Cardiac muscle cell (in vitro differentiated cells and primary cell): ENCODE measurements at regions not wholly inside any gene's neighbourhood (a gene's known extent, or its start where the extent isn't known, plus 50 kb on each side); places are given as distances from the start of the nearest gene placed in this dataset.

Source experiments
- DNase-seq, 2 donors: peaks; one replicate each; pipeline versions ENCODE4 v3.0.0 to v3.0.0-alpha.2; 2010 to 2017; ENCODE audit warnings: low read depth in 1 of 2, low spot score in 1 of 2
- H3K27ac ChIP-seq: fragments of 200-600 bp; sonication (generic); 2 replicates; pipeline ENCODE4 v1.5.1; 2016
- H3K27me3 ChIP-seq: fragments of 200-600 bp; sonication (generic); 2 replicates; pipeline ENCODE4 v1.6.0; 2016; ENCODE audit warnings: control low read depth
- H3K36me3 ChIP-seq: fragments of 200-600 bp; sonication (generic); 2 replicates; pipeline ENCODE4 v1.5.1; 2016; ENCODE audit warnings: control low read depth
- H3K4me1 ChIP-seq: fragments of 200-600 bp; sonication (generic); 2 replicates; pipeline ENCODE4 v1.8.1; 2017; ENCODE audit warnings: low read depth, mild to moderate bottlenecking, mixed run types
- H3K4me3 ChIP-seq: fragments of 200-600 bp; sonication (generic); 2 replicates; pipeline ENCODE4 v1.5.1; 2016; ENCODE audit warnings: mild to moderate bottlenecking
- H3K9me3 ChIP-seq: fragments of 200-600 bp; sonication (generic); 2 replicates; pipeline ENCODE4 v1.5.1; 2017; ENCODE audit warnings: low read depth, mild to moderate bottlenecking, control low read depth
- CTCF ChIP-seq: IDR thresholded peaks from 2 replicates; pipeline ENCODE4 v1.5.1; 2012; ENCODE audit warnings: low read depth, mild to moderate bottlenecking, low read length

GRCh38 chr2:62340994-62341484, 145.1 kb downstream of the B3GNT2 start:
- TF ChIP-seq CTCF: no peak
- peak overlapping the region; percentile 89 for H3K27ac ChIP-seq
- H3K36me3 ChIP-seq: no peaks in the 10 kb centered on the region
- peak; percentile 31 to 73 for DNase-seq
- no peak overlapping the region for H3K4me3 ChIP-seq
- H3K27me3 ChIP-seq: no peaks in the 10 kb centered on the region
- no peaks in the 10 kb centered on the region for H3K9me3 ChIP-seq
- H3K4me1 ChIP-seq: peaks cover 10% of the 10 kb centered on the region

GRCh38 chr2:62339837-62340236, 143.9 kb downstream of the B3GNT2 start:
- H3K4me3 ChIP-seq: no peak overlapping the region
- H3K27ac ChIP-seq: no peak overlapping the region
- H3K27me3 ChIP-seq: no peaks in the 10 kb centered on the region
- DNase-seq: no peak
- H3K9me3 ChIP-seq: no peaks in the 10 kb centered on the region
- H3K36me3 ChIP-seq: no peaks in the 10 kb centered on the region
- TF ChIP-seq CTCF: no peak
- H3K4me1 ChIP-seq: peaks cover 10% of the 10 kb centered on the region

DNA sequence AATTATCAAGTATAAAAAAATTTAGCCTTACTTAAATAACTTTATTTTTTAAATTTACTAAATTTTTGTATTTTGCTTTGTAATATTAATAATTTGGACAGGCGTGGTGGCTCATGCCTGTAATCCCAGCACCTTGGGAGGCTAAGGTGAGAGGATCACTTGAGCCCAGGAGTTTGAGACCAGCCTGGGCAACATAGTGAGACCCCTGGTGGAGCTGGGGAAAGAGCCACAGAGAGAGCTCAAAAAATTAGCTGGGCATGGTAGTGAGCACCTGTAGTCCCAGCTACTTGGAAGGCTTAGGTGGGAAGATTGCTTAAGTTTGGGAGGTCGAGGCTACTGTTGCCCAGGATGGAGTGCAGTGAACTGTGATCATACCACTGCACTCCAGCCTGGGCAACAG, 143.5 kb downstream of the B3GNT2 start:
- Histone ChIP-seq H3K9me3 (no peaks in the 10 kb centered on the region), H3K4me3 (no peak overlapping the region), H3K27ac (no peak overlapping the region), H3K4me1 (peaks cover 10% of the 10 kb centered on the region), H3K27me3 (no peaks in the 10 kb centered on the region), H3K36me3 (no peaks in the 10 kb centered on the region)
- peak; percentile 12 for TF ChIP-seq CTCF
- no peak for DNase-seq

DNA sequence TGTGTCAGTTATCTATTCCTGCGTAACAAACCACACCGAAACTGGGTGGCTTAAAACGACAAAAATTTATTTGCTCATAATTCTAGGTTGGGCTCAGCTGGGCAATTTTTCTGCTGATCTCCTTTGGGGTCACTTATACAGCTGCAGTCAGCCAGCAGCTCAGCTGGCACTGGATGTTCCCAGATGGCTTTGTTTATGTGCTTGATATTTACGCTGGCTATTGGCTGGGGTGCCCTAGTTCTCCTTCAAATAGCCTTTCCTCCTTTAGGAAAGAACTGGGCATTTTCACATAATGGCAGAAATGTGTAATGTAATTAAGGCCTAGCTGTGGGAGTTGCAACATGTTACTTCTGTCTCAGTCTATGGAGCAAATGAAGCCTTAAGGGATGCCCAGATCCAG, 142.2 kb downstream of the B3GNT2 start:
- no peaks in the 10 kb centered on the region for H3K36me3 ChIP-seq
- TF ChIP-seq CTCF: no peak
- peaks cover 7% of the 10 kb centered on the region for H3K4me1 ChIP-seq
- no peaks in the 10 kb centered on the region for H3K9me3 ChIP-seq
- no peaks in the 10 kb centered on the region for H3K27me3 ChIP-seq
- no peak overlapping the region for H3K4me3 ChIP-seq
- no peak overlapping the region for H3K27ac ChIP-seq
- DNase-seq: no peak

GRCh38 chr2:62337403-62337802, 141.5 kb downstream of the B3GNT2 start:
- H3K27ac ChIP-seq: no peak overlapping the region
- H3K9me3 ChIP-seq: no peaks in the 10 kb centered on the region
- H3K4me1 ChIP-seq: peaks cover 4% of the 10 kb centered on the region
- DNase-seq: no peak
- H3K27me3 ChIP-seq: no peaks in the 10 kb centered on the region
- no peak overlapping the region for H3K4me3 ChIP-seq
- H3K36me3 ChIP-seq: no peaks in the 10 kb centered on the region
- no peak for TF ChIP-seq CTCF

GRCh38 chr2:62335612-62336011, 139.7 kb downstream of the B3GNT2 start:
- no peaks in the 10 kb centered on the region for H3K36me3 ChIP-seq
- no peaks in the 10 kb centered on the region for H3K9me3 ChIP-seq
- no peak overlapping the region for H3K4me3 ChIP-seq
- DNase-seq: no peak
- no peaks in the 10 kb centered on the region for H3K27me3 ChIP-seq
- peaks cover 2% of the 10 kb centered on the region for H3K4me1 ChIP-seq
- TF ChIP-seq CTCF: no peak
- H3K27ac ChIP-seq: no peak overlapping the region
